Glutamatergic neuron (in vitro differentiated cells): ENCODE measurements at regions not wholly inside any gene's neighbourhood (a gene's known extent, or its start where the extent isn't known, plus 50 kb on each side); places are given as distances from the start of the nearest gene placed in this dataset.

ENCODE experiments used
- DNase-seq: peaks from one replicate; pipeline ENCODE4 v3.0.0; 2022
- H3K27ac Mint-ChIP-seq: one replicate; pipeline ENCODE4 v1.8.0; 2020; ENCODE audit warnings: mild to moderate bottlenecking, mixed read lengths, inconsistent platforms; ENCODE audit not compliant: unreplicated experiment
- H3K27me3 Mint-ChIP-seq: one replicate; pipeline ENCODE4 v1.8.0; 2020; ENCODE audit warnings: mild to moderate bottlenecking, moderate library complexity, mixed read lengths, inconsistent platforms; ENCODE audit not compliant: unreplicated experiment
- H3K36me3 Mint-ChIP-seq: one replicate; pipeline ENCODE4 v1.8.0; 2020; ENCODE audit warnings: mild to moderate bottlenecking, mixed read lengths, inconsistent platforms; ENCODE audit not compliant: unreplicated experiment
- H3K4me1 Mint-ChIP-seq: one replicate; pipeline ENCODE4 v1.8.0; 2020; ENCODE audit warnings: mild to moderate bottlenecking, low read depth, mixed read lengths, inconsistent platforms; ENCODE audit not compliant: unreplicated experiment
- H3K4me3 Mint-ChIP-seq: one replicate; pipeline ENCODE4 v1.8.0; 2020; ENCODE audit warnings: mild to moderate bottlenecking, mixed read lengths, inconsistent platforms; ENCODE audit not compliant: unreplicated experiment
- H3K9me3 Mint-ChIP-seq: one replicate; pipeline ENCODE4 v1.8.0; 2020; ENCODE audit warnings: mild to moderate bottlenecking, moderate library complexity, mixed read lengths, inconsistent platforms; ENCODE audit not compliant: unreplicated experiment
- TF ChIP-seq, protein P1 (sequence below): fragments of 200-600 bp; sonication (generic); IDR thresholded peaks from one replicate; pipeline ENCODE4 v1.5.0; 2021; ENCODE audit not compliant: partially characterized antibody, unreplicated experiment

DNA sequence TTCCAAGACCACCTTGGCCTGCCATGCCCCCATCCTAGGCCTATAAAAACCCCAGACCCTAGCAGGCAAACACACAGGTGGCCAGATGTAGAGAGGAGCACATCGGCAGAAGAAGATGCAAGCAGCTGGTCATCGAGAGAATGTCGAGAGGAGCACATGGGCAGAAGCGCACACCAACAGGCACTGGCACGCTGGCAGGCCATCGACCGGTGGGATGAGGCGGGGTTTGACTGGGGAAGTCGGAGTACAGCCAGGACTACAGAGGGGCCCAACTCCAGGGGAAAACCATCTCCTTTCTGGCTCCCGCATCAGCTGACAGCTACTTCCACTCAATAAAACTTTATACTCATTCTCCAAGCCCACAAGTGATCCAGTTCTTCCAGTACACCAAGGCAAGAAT lies 283.1 kb upstream of the RGMB start:
- H3K4me1 Mint-ChIP-seq = peaks cover 6% of the 10 kb centered on the region
- no peak overlapping the region for H3K4me3 Mint-ChIP-seq
- DNase-seq = no peak
- no peak overlapping the region for H3K27ac Mint-ChIP-seq
- TF ChIP-seq, protein P1, sequence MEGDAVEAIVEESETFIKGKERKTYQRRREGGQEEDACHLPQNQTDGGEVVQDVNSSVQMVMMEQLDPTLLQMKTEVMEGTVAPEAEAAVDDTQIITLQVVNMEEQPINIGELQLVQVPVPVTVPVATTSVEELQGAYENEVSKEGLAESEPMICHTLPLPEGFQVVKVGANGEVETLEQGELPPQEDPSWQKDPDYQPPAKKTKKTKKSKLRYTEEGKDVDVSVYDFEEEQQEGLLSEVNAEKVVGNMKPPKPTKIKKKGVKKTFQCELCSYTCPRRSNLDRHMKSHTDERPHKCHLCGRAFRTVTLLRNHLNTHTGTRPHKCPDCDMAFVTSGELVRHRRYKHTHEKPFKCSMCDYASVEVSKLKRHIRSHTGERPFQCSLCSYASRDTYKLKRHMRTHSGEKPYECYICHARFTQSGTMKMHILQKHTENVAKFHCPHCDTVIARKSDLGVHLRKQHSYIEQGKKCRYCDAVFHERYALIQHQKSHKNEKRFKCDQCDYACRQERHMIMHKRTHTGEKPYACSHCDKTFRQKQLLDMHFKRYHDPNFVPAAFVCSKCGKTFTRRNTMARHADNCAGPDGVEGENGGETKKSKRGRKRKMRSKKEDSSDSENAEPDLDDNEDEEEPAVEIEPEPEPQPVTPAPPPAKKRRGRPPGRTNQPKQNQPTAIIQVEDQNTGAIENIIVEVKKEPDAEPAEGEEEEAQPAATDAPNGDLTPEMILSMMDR = no peak
- H3K36me3 Mint-ChIP-seq = peaks cover 10% of the 10 kb centered on the region
- H3K9me3 Mint-ChIP-seq = peaks cover 1% of the 10 kb centered on the region
- peaks cover 3% of the 10 kb centered on the region for H3K27me3 Mint-ChIP-seq

DNA sequence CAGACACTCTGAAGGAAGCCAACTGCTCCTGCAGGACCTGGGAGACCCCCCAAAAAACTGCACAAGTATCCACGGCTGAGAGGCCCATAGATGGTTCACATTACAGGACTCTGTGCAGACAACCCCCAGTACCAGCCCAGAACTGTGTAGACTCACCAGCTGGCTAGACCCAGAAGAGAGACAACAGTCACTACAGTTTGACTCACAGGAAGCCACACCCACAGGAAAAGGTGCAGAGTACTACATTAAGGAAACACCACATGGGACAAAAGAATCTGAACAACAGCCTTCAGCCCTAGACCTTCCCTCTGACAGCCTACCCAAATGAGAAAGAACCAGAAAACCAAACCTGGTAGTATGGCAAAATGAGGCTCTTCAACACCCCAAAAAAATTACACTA lies 281.2 kb upstream of the RGMB start:
- TF ChIP-seq, protein P1 = no peak
- Mint-ChIP-seq H3K36me3 (peaks cover 10% of the 10 kb centered on the region), H3K9me3 (peaks cover 1% of the 10 kb centered on the region), H3K27me3 (peaks cover 3% of the 10 kb centered on the region), H3K27ac (peak overlapping the region; percentile 80), H3K4me1 (peaks cover 6% of the 10 kb centered on the region), H3K4me3 (no peak overlapping the region)
- DNase-seq = no peak

DNA sequence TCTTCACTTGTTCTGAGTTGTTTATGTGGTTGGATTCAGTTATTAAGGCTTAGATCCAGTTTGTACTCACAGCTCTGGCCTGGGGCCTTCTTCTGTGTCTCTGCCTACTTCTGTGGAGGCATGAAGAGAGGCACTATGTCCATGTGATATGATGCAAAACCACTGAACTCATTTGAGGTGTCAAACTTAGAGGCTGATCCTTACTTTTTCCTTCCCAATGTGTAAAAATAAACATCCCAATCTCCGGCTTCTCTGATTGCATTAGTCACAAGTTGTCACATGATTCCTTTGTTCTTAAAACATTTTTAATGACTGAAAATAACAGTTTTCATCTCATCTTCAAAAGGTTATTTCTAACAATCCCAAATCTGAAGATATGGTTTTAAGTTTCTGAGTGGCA lies 276.0 kb upstream of the RGMB start:
- no peak for DNase-seq
- H3K27me3 Mint-ChIP-seq = no peaks in the 10 kb centered on the region
- no peak overlapping the region for H3K27ac Mint-ChIP-seq
- peaks cover 6% of the 10 kb centered on the region for H3K4me1 Mint-ChIP-seq
- TF ChIP-seq, protein P1 = no peak
- no peaks in the 10 kb centered on the region for H3K9me3 Mint-ChIP-seq
- H3K36me3 Mint-ChIP-seq = peaks cover 6% of the 10 kb centered on the region
- no peak overlapping the region for H3K4me3 Mint-ChIP-seq

DNA sequence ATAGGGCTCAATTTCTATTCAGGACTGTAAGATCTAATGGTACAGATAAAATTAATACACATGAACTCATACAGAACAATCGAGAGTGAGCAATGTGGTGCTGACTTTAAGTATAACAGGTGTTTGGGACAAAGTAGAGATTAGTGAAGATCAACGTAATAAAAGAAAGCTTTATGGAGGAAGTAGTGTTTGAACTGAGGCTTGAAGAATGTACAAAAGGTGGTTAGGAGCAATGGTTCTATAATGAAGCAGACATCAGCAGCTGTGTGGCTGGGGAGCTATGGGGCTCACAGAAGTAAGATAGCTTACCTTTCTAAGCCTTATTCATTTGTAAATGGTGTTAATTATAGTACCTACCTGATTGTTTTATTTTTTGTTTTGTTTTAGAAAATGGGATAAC lies 275.4 kb upstream of the RGMB start:
- H3K27me3 Mint-ChIP-seq = no peaks in the 10 kb centered on the region
- H3K27ac Mint-ChIP-seq = no peak overlapping the region
- H3K36me3 Mint-ChIP-seq = peaks cover 5% of the 10 kb centered on the region
- DNase-seq = no peak
- H3K9me3 Mint-ChIP-seq = no peaks in the 10 kb centered on the region
- TF ChIP-seq, protein P1 = no peak
- no peak overlapping the region for H3K4me3 Mint-ChIP-seq
- peaks cover 4% of the 10 kb centered on the region for H3K4me1 Mint-ChIP-seq

DNA sequence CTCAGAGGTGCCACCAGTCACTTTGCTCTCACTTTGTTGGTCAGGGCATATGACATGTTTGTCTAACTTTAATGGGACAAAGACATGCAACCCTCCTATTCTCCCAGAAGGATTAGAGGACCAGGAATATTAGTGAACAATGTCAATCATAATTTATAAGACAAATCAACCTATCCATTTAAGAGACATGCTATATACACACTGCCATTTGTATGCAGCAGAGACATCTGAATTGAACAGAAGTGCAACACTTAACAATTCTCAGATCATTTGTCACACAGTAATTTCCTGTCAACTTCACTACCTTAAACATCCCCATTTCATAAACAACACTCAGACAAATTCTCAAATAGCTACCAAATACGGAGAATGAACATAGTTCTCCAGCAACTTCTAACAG lies 273.6 kb upstream of the RGMB start:
- H3K36me3 Mint-ChIP-seq = no peaks in the 10 kb centered on the region
- TF ChIP-seq, protein P1 = no peak
- peaks cover 4% of the 10 kb centered on the region for H3K4me1 Mint-ChIP-seq
- H3K9me3 Mint-ChIP-seq = no peaks in the 10 kb centered on the region
- H3K27me3 Mint-ChIP-seq = no peaks in the 10 kb centered on the region
- H3K4me3 Mint-ChIP-seq = no peak overlapping the region
- H3K27ac Mint-ChIP-seq = no peak overlapping the region
- no peak for DNase-seq
